Parathyroid adenoma (tissue), 2 donors: ENCODE measurements at regions not wholly inside any gene's neighbourhood (a gene's known extent, or its start where the extent isn't known, plus 50 kb on each side); places are given as distances from the start of the nearest gene placed in this dataset.

Experiments
- H2AFZ ChIP-seq: fragments of 300-600 bp; sonication (generic); one replicate; pipeline ENCODE4 v1.7.0; 2017; ENCODE audit warnings: antibody characterized with exemption, mild to moderate bottlenecking
- H3K27ac ChIP-seq: fragments of 300-600 bp; sonication (generic); one replicate; pipeline ENCODE4 v1.7.0; 2017
- H3K27me3 ChIP-seq: fragments of 300-600 bp; sonication (generic); one replicate; pipeline ENCODE4 v1.7.0; 2017; ENCODE audit warnings: low read length; ENCODE audit not compliant: control insufficient read depth, insufficient read depth
- H3K36me3 ChIP-seq: fragments of 300-600 bp; sonication (generic); one replicate; pipeline ENCODE4 v1.7.0; 2017; ENCODE audit warnings: low read length; ENCODE audit not compliant: control insufficient read depth, insufficient read depth
- H3K4me1 ChIP-seq: fragments of 300-600 bp; sonication (generic); one replicate; pipeline ENCODE4 v1.7.0; 2017; ENCODE audit warnings: control low read depth
- H3K4me2 ChIP-seq: fragments of 300-600 bp; sonication (generic); one replicate; pipeline ENCODE4 v1.7.0; 2017; ENCODE audit warnings: low read length
- H3K4me3 ChIP-seq: fragments of 300-600 bp; sonication (generic); one replicate; pipeline ENCODE4 v1.7.0; 2017; ENCODE audit warnings: low read depth, low read length
- H3K79me2 ChIP-seq: fragments of 300-600 bp; sonication (generic); one replicate; pipeline ENCODE4 v1.7.0; 2017; ENCODE audit warnings: control low read depth
- H3K9ac ChIP-seq: fragments of 300-600 bp; sonication (generic); one replicate; pipeline ENCODE4 v1.7.0; 2017; ENCODE audit warnings: mild to moderate bottlenecking
- H3K9me3 ChIP-seq: fragments of 300-600 bp; sonication (generic); one replicate; pipeline ENCODE4 v1.7.0; 2017; ENCODE audit warnings: low read length; ENCODE audit not compliant: control insufficient read depth
- CTCF ChIP-seq: fragments of 300-600 bp; sonication (generic); IDR thresholded peaks from one replicate; pipeline ENCODE4 v1.7.0; 2017; ENCODE audit warnings: antibody characterized with exemption, mild to moderate bottlenecking
- donor health status: primary hyperparathyroidism.

DNA sequence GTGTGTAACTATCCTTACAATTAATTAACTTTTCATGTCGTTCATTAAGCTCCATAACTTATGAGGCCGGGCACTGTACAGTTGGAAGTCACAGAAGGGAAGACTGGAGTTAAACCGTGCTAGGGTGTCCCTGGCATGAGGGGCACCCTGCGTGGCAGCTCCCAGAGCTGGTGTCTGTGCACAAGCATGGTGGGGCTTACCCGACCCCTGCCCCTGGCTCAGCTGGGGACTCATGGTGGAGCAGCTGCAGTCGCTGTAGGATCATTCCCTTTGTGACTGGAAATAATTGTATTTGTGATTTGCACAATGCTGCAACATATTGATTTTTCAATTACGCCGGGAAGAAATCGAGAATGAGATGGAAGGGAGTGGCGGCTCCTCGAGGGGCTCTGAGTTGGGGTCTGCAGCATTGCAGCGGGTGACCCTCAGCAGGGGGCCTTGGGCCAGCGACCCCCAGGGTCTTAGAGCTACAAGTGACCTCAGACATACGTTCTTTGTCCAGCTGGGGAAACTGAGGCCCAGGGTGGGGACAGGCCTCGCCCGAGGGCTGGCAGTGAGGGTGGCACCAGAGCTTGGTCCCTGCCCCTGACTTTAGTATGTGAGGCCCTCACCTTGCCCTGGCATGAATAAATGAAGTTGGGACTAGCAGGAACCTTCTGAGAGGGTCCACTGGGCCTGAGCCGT is 125.4 kb downstream of the KIF26A start:
- Histone ChIP-seq H3K9me3 (no peaks in the 10 kb centered on the region), H3K27ac (no peak overlapping the region), H3K79me2 (no peaks in the 10 kb centered on the region), H3K4me1 (no peaks in the 10 kb centered on the region), H3K4me2 (no peak overlapping the region), H2AFZ (no peak overlapping the region), H3K9ac (no peak overlapping the region), H3K36me3 (no peaks in the 10 kb centered on the region), H3K27me3 (no peaks in the 10 kb centered on the region), H3K4me3 (no peak overlapping the region)
- no peak for TF ChIP-seq CTCF

DNA sequence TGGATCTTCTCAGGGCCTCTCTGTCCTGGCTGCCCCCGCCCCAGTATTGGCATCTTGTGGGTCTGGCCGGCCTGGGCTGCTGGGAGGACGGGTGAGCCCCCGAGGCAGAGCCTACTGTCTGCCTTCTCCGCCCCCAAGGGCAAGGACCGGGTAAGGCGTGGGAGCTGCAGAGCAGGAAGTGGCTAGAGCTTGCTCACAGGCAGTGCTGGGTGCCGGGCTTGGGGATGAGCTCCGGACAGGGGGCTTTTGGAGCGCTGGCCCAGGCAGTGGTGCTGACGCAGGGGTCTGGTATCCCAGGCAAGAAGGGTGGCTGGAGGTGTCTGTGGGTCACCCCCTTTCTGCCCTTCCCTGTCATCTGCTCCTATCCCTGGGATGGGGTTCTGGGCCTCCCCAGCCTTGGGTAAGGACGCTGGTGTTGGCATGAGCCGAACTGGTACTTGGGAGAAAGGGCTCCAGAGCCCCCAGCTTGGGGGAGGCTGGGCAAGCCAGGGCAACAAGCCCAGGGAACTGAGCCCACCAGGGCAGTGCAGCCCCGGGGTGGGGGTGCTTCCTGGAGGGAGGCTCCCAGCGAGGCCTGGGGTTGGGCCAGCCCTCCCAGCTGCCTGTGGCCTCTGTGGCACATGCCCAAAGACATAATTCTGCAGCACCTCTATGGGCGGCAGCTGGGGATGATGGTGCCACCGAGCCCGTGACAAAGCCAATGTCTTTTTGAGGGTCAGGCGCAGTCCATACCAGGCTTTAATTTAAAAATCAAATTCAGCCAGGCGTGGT is 126.3 kb downstream of the KIF26A start:
- H3K9ac ChIP-seq: no peak overlapping the region
- no peaks in the 10 kb centered on the region for H3K4me1 ChIP-seq
- H3K4me3 ChIP-seq: no peak overlapping the region
- H3K27ac ChIP-seq: no peak overlapping the region
- no peak overlapping the region for H3K4me2 ChIP-seq
- no peak for TF ChIP-seq CTCF
- H2AFZ ChIP-seq: no peak overlapping the region
- no peaks in the 10 kb centered on the region for H3K79me2 ChIP-seq
- no peaks in the 10 kb centered on the region for H3K27me3 ChIP-seq
- H3K9me3 ChIP-seq: no peaks in the 10 kb centered on the region
- H3K36me3 ChIP-seq: no peaks in the 10 kb centered on the region

DNA sequence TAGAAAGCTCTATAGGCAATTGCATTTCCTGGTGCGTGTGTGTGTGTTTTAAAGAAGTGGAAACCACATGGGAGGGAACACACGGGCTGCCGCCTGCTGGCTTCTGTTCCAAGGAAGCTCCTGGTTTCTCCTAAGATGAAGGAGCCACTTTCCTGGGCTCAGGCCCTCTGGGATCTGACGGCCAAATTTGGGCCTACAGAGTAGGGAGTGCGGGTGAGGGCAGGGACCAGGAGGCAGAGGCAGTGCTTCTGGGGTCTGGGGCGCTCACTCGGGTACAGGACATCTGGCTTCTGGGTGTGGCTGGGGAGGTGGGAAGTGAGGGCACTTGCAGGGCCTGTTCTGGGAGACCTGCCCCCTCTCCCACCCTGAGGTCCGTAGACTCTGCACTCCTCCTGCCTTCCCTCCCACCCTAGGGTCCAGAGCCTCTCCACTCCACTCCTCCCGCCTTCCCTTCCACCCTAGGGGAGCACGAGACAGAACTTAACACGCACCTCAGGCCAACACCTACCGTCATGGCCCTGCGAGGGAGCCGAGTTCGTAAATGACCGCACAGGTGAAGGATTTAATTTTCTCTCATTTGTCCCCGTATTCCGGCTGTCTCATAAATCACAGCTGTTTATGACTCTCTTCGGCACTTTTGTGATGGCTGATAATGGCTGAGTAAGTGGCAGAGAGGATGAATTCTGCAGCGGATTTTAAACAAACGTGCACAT is 127.7 kb downstream of the KIF26A start:
- H3K9ac ChIP-seq: no peak overlapping the region
- H2AFZ ChIP-seq: no peak overlapping the region
- no peaks in the 10 kb centered on the region for H3K79me2 ChIP-seq
- no peaks in the 10 kb centered on the region for H3K9me3 ChIP-seq
- H3K36me3 ChIP-seq: no peaks in the 10 kb centered on the region
- H3K27me3 ChIP-seq: no peaks in the 10 kb centered on the region
- no peak overlapping the region for H3K4me2 ChIP-seq
- TF ChIP-seq CTCF: no peak
- H3K27ac ChIP-seq: no peak overlapping the region
- H3K4me1 ChIP-seq: no peaks in the 10 kb centered on the region
- no peak overlapping the region for H3K4me3 ChIP-seq

DNA sequence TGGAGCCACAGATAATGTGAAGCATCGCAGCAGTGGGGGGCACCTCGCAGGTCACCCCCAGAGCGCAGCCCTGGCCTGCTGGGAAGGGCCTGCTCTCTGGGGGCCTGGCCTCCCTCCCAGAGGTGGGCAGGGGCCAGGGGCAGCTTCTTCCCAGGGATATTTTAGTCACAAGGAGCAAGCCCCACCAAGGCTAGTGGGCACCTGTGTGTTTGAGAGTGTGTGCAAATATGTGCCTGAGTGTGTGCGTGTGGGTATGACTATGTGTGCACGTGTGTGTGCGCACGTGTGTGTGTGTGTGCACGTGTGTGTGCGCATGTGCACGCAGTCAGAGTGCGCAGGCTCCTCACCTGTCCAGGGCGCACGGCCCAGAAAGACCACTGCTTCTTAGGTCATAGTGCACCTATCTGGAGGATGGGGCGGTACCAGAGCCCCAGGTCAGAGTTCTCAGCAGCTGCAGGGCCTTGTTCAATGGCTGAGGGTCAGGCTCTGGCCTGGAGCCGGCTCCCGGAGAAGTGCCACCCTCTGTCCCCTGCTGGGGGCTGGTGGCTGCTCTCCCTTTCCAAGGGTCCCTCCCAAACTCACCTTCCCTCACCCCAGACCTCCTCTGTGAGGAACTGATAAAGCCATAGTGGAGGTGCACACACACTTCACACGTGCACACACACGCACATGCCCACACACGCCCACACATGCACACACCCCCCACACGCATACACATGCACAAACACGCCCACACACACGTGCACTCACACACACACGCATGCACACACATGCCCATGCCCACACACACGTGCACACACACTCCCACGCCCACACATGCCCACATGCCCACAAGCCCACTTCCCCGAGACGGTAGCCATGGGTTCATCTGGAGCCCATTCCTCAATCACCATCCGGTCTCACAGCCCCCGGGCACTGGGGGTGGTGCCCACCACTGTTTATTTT is 128.5 kb downstream of the KIF26A start:
- TF ChIP-seq CTCF: no peak
- Histone ChIP-seq H3K4me2 (no peak overlapping the region), H3K27me3 (no peaks in the 10 kb centered on the region), H3K9ac (no peak overlapping the region), H2AFZ (no peak overlapping the region), H3K36me3 (no peaks in the 10 kb centered on the region), H3K27ac (no peak overlapping the region), H3K4me1 (no peaks in the 10 kb centered on the region), H3K4me3 (no peak overlapping the region), H3K79me2 (no peaks in the 10 kb centered on the region), H3K9me3 (no peaks in the 10 kb centered on the region)
